A673 (cell line): ENCODE measurements at regions not wholly inside any gene's neighbourhood (a gene's known extent, or its start where the extent isn't known, plus 50 kb on each side); places are given as distances from the start of the nearest gene placed in this dataset.

Source experiments
- BruUV-seq: library from RNA; stranded (reverse); fragments of 400-500 nt; replicated peaks from 2 replicates; lab custom pipeline; 2021; lab: Mats Ljungman, UMichigan
- CTCF ChIA-PET: fragments of 300-600 bp; sonication (Branson Sonifier 250); formaldehyde crosslinking; loops from one replicate; lab custom pipeline; 2022; ENCODE audit warnings: antibody characterized with exemption; lab: Charles Lee
- POLR2A ChIA-PET: fragments of 300-600 bp; sonication (Branson Sonifier 250); formaldehyde crosslinking; loops from one replicate; lab custom pipeline; 2022; ENCODE audit warnings: antibody characterized with exemption; ENCODE audit not compliant: low non-redundant PET; lab: Charles Lee
- DNase-seq: peaks from one replicate; pipeline ENCODE4 v3.0.0-alpha.2; 2015; ENCODE audit warnings: low spot score
- H3K27ac ChIP-seq: fragments of 200-600 bp; sonication (generic); 2 replicates; pipeline ENCODE4 v1.5.1; 2016; ENCODE audit warnings: mixed run types, low read depth, mild to moderate bottlenecking, mixed read lengths, antibody characterized with exemption, low read length; ENCODE audit not compliant: poor library complexity, severe bottlenecking
- H3K27me3 ChIP-seq: fragments of 200-600 bp; sonication (generic); replicated peaks from 2 replicates; pipeline ENCODE4 v1.6.1; 2017; ENCODE audit warnings: mixed run types, low read depth, mild to moderate bottlenecking, mixed read lengths, antibody characterized with exemption, low read length; ENCODE audit not compliant: insufficient read depth, poor library complexity
- H3K36me3 ChIP-seq: fragments of 200-600 bp; sonication (generic); 2 replicates; pipeline ENCODE4 v1.6.1; 2016; ENCODE audit warnings: mixed run types, mild to moderate bottlenecking, mixed read lengths, antibody characterized with exemption, low read length; ENCODE audit not compliant: insufficient read depth, poor library complexity, severe bottlenecking
- H3K4me1 ChIP-seq: fragments of 200-600 bp; sonication (generic); 2 replicates; pipeline ENCODE4 v1.6.1; 2017; ENCODE audit warnings: mixed run types, mild to moderate bottlenecking, mixed read lengths, antibody characterized with exemption, low read length; ENCODE audit not compliant: insufficient read depth, poor library complexity, severe bottlenecking
- H3K4me3 ChIP-seq: fragments of 200-600 bp; sonication (generic); 2 replicates; pipeline ENCODE4 v1.5.1; 2016; ENCODE audit warnings: low read depth, mixed run types, mild to moderate bottlenecking, mixed read lengths, low read length; ENCODE audit not compliant: poor library complexity, severe bottlenecking
- H3K9me3 ChIP-seq: fragments of 200-600 bp; sonication (generic); 2 replicates; pipeline ENCODE4 v1.6.1; 2016; ENCODE audit warnings: mixed run types, low read depth, mild to moderate bottlenecking, mixed read lengths, antibody characterized with exemption, low read length; ENCODE audit not compliant: poor library complexity, severe bottlenecking
- CTCF ChIP-seq: fragments of 300-800, 200-600 bp; sonication (generic); conservative IDR thresholded peaks from 2 replicates; pipeline ENCODE4 v1.5.1; 2017; ENCODE audit warnings: low read depth, mild to moderate bottlenecking, antibody characterized with exemption, low read length, moderate library complexity, mixed read lengths
- EZH2 ChIP-seq: fragments of 200-600 bp; sonication (generic); IDR thresholded peaks from 2 replicates; pipeline ENCODE4 v1.6.1; 2017; ENCODE audit warnings: borderline replicate concordance, low read depth, mild to moderate bottlenecking, mixed read lengths, antibody characterized with exemption, low read length; ENCODE audit not compliant: poor library complexity, severe bottlenecking
- intact Hi-C: fragments of 100-400 bp; cut with micrococcal nuclease; formaldehyde crosslinking; loops from one replicate; pipeline ENCODE4 v1.10.0; 2022; ENCODE audit not compliant: unreplicated experiment

GRCh38 chr3:103960819-103961218 lies 1405.9 kb upstream of the ALCAM start:
- ChIA-PET CTCF (no interaction called here), POLR2A (no interaction called here)
- no TSS peak for BruUV-seq
- Histone ChIP-seq H3K4me3 (no peak overlapping the region), H3K27me3 (no peaks in the 10 kb centered on the region), H3K27ac (no peak overlapping the region), H3K9me3 (no peaks in the 10 kb centered on the region), H3K4me1 (no peaks in the 10 kb centered on the region), H3K36me3 (no peaks in the 10 kb centered on the region)
- intact Hi-C loops = no loop called here
- DNase-seq = no peak
- TF ChIP-seq EZH2 (no peak), CTCF (no peak)

- intact Hi-C loops = no loop called here
- BruUV-seq = no TSS peak
- Histone ChIP-seq H3K4me1 (no peaks in the 10 kb centered on the region), H3K27ac (no peak overlapping the region), H3K4me3 (no peak overlapping the region), H3K9me3 (no peaks in the 10 kb centered on the region), H3K27me3 (no peaks in the 10 kb centered on the region), H3K36me3 (no peaks in the 10 kb centered on the region)
- ChIA-PET POLR2A (no interaction called here), CTCF (no interaction called here)
- DNase-seq = no peak
- no peak for TF ChIP-seq EZH2
- no peak for TF ChIP-seq CTCF
Measured at GRCh38 chr3:103963599-103963998, 1403.1 kb upstream of the ALCAM start.

- POLR2A ChIA-PET = no interaction called here
- BruUV-seq = no TSS peak
Measured at GRCh38 chr3:103965764-103966163, 1400.9 kb upstream of the ALCAM start.

More at GRCh38 chr3:103965764-103966163, 1400.9 kb upstream of the ALCAM start:
- Histone ChIP-seq H3K9me3 (no peaks in the 10 kb centered on the region), H3K4me3 (no peak overlapping the region), H3K36me3 (no peaks in the 10 kb centered on the region), H3K27ac (no peak overlapping the region), H3K4me1 (no peaks in the 10 kb centered on the region), H3K27me3 (no peaks in the 10 kb centered on the region)
- TF ChIP-seq CTCF = no peak
- intact Hi-C loops = no loop called here
- CTCF ChIA-PET = no interaction called here
- no peak for DNase-seq
